ENCODE measurements at regions not wholly inside any gene's neighbourhood (a gene's known extent, or its start where the extent isn't known, plus 50 kb on each side); places are given as distances from the start of the nearest gene placed in this dataset.

- no peak for TF ChIP-seq POLR2A (IDR thresholded peaks at IDR 0.05)
- TF ChIP-seq, protein P1, sequence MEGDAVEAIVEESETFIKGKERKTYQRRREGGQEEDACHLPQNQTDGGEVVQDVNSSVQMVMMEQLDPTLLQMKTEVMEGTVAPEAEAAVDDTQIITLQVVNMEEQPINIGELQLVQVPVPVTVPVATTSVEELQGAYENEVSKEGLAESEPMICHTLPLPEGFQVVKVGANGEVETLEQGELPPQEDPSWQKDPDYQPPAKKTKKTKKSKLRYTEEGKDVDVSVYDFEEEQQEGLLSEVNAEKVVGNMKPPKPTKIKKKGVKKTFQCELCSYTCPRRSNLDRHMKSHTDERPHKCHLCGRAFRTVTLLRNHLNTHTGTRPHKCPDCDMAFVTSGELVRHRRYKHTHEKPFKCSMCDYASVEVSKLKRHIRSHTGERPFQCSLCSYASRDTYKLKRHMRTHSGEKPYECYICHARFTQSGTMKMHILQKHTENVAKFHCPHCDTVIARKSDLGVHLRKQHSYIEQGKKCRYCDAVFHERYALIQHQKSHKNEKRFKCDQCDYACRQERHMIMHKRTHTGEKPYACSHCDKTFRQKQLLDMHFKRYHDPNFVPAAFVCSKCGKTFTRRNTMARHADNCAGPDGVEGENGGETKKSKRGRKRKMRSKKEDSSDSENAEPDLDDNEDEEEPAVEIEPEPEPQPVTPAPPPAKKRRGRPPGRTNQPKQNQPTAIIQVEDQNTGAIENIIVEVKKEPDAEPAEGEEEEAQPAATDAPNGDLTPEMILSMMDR (IDR thresholded peaks at IDR 0.05), result no peak
- no peak for TF ChIP-seq POLR2AphosphoS5 (IDR thresholded peaks at IDR 0.05)
- no peak for TF ChIP-seq EP300 (IDR thresholded peaks at IDR 0.05; ENCODE audit: low read depth)
- H3K27ac ChIP-seq, result no peak overlapping the region
- intact Hi-C loops (cut with DNase I; ENCODE audit: low total_unique reads), result no loop called here
- no peaks in the 10 kb centered on the region for H3K36me3 ChIP-seq
- in situ Hi-C loops (cut with MboI; ENCODE audit: low pct_ligation_motif_present in 1 of 4, low pct_unique_long_range_greater_than_20kb in 1 of 4, low sequenced_read_pairs in 3 of 4), result no loop called here
- H3K4me3 ChIP-seq, result no peak overlapping the region
- no peaks in the 10 kb centered on the region for H3K9me3 ChIP-seq
- H3K4me1 ChIP-seq, result no peaks in the 10 kb centered on the region
- DNase-seq, result no peak
- 86 to 89% methylated on average over 3 of the region's 3 CpGs for WGBS, 2 donors (ENCODE audit: low coverage in 1 of 2)
- no peaks in the 10 kb centered on the region for H3K27me3 ChIP-seq
Observed at GRCh38 chr2:59787095-59787494, 766.4 kb downstream of the BCL11A start.

DNA sequence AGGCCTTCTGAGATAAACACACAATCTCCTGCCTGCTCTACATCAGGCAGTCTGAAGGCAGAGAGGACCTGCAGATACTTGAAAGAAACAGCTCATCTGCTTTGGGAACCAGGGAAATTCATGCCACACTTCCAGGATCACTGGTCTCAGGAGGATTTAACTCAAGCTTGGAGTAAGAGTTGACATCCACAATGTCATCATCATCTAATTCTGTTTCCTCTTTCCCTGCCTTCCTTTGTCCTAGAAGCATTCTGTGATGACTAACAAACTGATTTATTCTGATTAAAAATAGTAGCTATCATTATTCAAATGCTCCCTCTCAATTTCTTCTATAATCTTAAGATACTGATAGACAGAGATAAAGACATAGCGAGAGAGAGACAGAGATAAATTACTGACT lies 766.8 kb downstream of the BCL11A start:
- in situ Hi-C loops (cut with MboI; ENCODE audit: low pct_ligation_motif_present in 1 of 4, low pct_unique_long_range_greater_than_20kb in 1 of 4, low sequenced_read_pairs in 3 of 4), result no loop called here
- WGBS, 2 donors (ENCODE audit: low coverage in 1 of 2), result 75 to 83% methylated on average over 1 of the region's 1 CpG
- intact Hi-C loops (cut with DNase I; ENCODE audit: low total_unique reads), result no loop called here
- no peaks in the 10 kb centered on the region for H3K27me3 ChIP-seq
- H3K27ac ChIP-seq, result no peak overlapping the region
- TF ChIP-seq, protein P1 (IDR thresholded peaks at IDR 0.05), result no peak
- no peak for TF ChIP-seq POLR2AphosphoS5 (IDR thresholded peaks at IDR 0.05)
- TF ChIP-seq EP300 (IDR thresholded peaks at IDR 0.05; ENCODE audit: low read depth), result no peak
- TF ChIP-seq POLR2A (IDR thresholded peaks at IDR 0.05), result no peak
- H3K4me1 ChIP-seq, result no peaks in the 10 kb centered on the region
- DNase-seq, result no peak
- no peaks in the 10 kb centered on the region for H3K9me3 ChIP-seq
- H3K4me3 ChIP-seq, result no peak overlapping the region
- H3K36me3 ChIP-seq, result no peaks in the 10 kb centered on the region

- no peak overlapping the region for H3K4me3 ChIP-seq
- intact Hi-C loops (cut with DNase I; ENCODE audit: low total_unique reads) (no loop called here), in situ Hi-C loops (cut with MboI; ENCODE audit: low pct_ligation_motif_present in 1 of 4, low pct_unique_long_range_greater_than_20kb in 1 of 4, low sequenced_read_pairs in 3 of 4) (no loop called here)
- TF ChIP-seq POLR2AphosphoS5 (IDR thresholded peaks at IDR 0.05), result no peak
- TF ChIP-seq, protein P1 (IDR thresholded peaks at IDR 0.05), result no peak
- no peak for TF ChIP-seq POLR2A (IDR thresholded peaks at IDR 0.05)
- no peak for TF ChIP-seq EP300 (IDR thresholded peaks at IDR 0.05; ENCODE audit: low read depth)
- no peaks in the 10 kb centered on the region for H3K9me3 ChIP-seq
- H3K4me1 ChIP-seq, result no peaks in the 10 kb centered on the region
- no peaks in the 10 kb centered on the region for H3K27me3 ChIP-seq
- H3K27ac ChIP-seq, result no peak overlapping the region
- no peaks in the 10 kb centered on the region for H3K36me3 ChIP-seq
- DNase-seq, result no peak
Observed at GRCh38 chr2:59779571-59779970, 773.9 kb downstream of the BCL11A start.

GRCh38 chr2:59777120-59777519 lies 776.3 kb downstream of the BCL11A start:
- Histone ChIP-seq H3K4me1 (no peaks in the 10 kb centered on the region), H3K4me3 (no peak overlapping the region), H3K36me3 (no peaks in the 10 kb centered on the region), H3K27me3 (no peaks in the 10 kb centered on the region), H3K9me3 (no peaks in the 10 kb centered on the region), H3K27ac (no peak overlapping the region)
- DNase-seq, result no peak
- 86 to 91% methylated on average over 3 of the region's 3 CpGs for WGBS, 2 donors (ENCODE audit: low coverage in 1 of 2)
- no peak for TF ChIP-seq POLR2AphosphoS5 (IDR thresholded peaks at IDR 0.05)
- TF ChIP-seq EP300 (IDR thresholded peaks at IDR 0.05; ENCODE audit: low read depth), result no peak
- no peak for TF ChIP-seq POLR2A (IDR thresholded peaks at IDR 0.05)
- TF ChIP-seq, protein P1 (IDR thresholded peaks at IDR 0.05), result no peak
- intact Hi-C loops (cut with DNase I; ENCODE audit: low total_unique reads), result no loop called here
- in situ Hi-C loops (cut with MboI; ENCODE audit: low pct_ligation_motif_present in 1 of 4, low pct_unique_long_range_greater_than_20kb in 1 of 4, low sequenced_read_pairs in 3 of 4), result no loop called here

Measured in transverse colon (tissue), 4 donors.